Muscle of leg (tissue), 3 donors: ENCODE measurements at regions not wholly inside any gene's neighbourhood (a gene's known extent, or its start where the extent isn't known, plus 50 kb on each side); places are given as distances from the start of the nearest gene placed in this dataset.

Experiments used
- DNase-seq: peaks from one replicate; pipeline ENCODE4 v3.0.0; 2013
- H3K27ac ChIP-seq: one replicate; pipeline ENCODE4 v1.5.1; 2013; ENCODE audit warnings: mild to moderate bottlenecking, low read length, control low read depth
- H3K27me3 ChIP-seq: one replicate; pipeline ENCODE4 v1.6.1; 2013; ENCODE audit warnings: low read length; ENCODE audit not compliant: control insufficient read depth, insufficient read depth
- H3K36me3 ChIP-seq: one replicate; pipeline ENCODE4 v1.6.1; 2013; ENCODE audit warnings: low read length; ENCODE audit not compliant: control insufficient read depth, insufficient read depth
- H3K4me1 ChIP-seq: one replicate; pipeline ENCODE4 v1.6.1; 2013; ENCODE audit warnings: low read length; ENCODE audit not compliant: control insufficient read depth, insufficient read depth
- H3K4me3 ChIP-seq: one replicate; pipeline ENCODE4 v1.5.1; 2013; ENCODE audit warnings: low read length, control low read depth
- H3K9me3 ChIP-seq: replicated peaks from 2 replicates; pipeline ENCODE4 v1.6.1; 2013; ENCODE audit warnings: low read depth, low read length; ENCODE audit not compliant: control insufficient read depth
- WGBS: methylation state at CpG from one replicate; pipeline ENCODE4 v1.1.5; 2013; ENCODE audit warnings: missing lambda C conversion rate; ENCODE audit not compliant: insufficient coverage; 5-methylcytosine and 5-hydroxymethylcytosine counted together

- H3K4me1 ChIP-seq, result peaks cover 36% of the 10 kb centered on the region
- no peak overlapping the region for H3K4me3 ChIP-seq
- peak; percentile 85 for DNase-seq
- 22% methylated on average over 7 of the region's 9 CpGs for WGBS
- H3K27me3 ChIP-seq, result no peaks in the 10 kb centered on the region
- no peaks in the 10 kb centered on the region for H3K9me3 ChIP-seq
- no peaks in the 10 kb centered on the region for H3K36me3 ChIP-seq
- peak overlapping the region; percentile 52 for H3K27ac ChIP-seq
Measured at GRCh38 chr4:152109531-152110509, 349.0 kb upstream of the GATB start.

- Histone ChIP-seq H3K27ac (no peak overlapping the region), H3K9me3 (no peaks in the 10 kb centered on the region), H3K4me3 (no peak overlapping the region), H3K4me1 (peaks cover 37% of the 10 kb centered on the region), H3K36me3 (no peaks in the 10 kb centered on the region), H3K27me3 (no peaks in the 10 kb centered on the region)
- WGBS, result 52% methylated on average over 3 of the region's 8 CpGs
- no peak for DNase-seq
Measured at GRCh38 chr4:152107736-152108500, 347.1 kb upstream of the GATB start.

GRCh38 chr4:152106781-152107321, 346.0 kb upstream of the GATB start:
- peak overlapping the region; percentile 48 for H3K27ac ChIP-seq
- no peaks in the 10 kb centered on the region for H3K9me3 ChIP-seq
- H3K4me1 ChIP-seq, result peaks cover 38% of the 10 kb centered on the region
- DNase-seq, result no peak
- 48% methylated on average over 5 of the region's 6 CpGs for WGBS
- no peaks in the 10 kb centered on the region for H3K36me3 ChIP-seq
- no peak overlapping the region for H3K4me3 ChIP-seq
- no peaks in the 10 kb centered on the region for H3K27me3 ChIP-seq

GRCh38 chr4:152106113-152106763, 345.4 kb upstream of the GATB start:
- 40% methylated on average over 1 of the region's 6 CpGs for WGBS
- Histone ChIP-seq H3K27ac (peak overlapping the region; percentile 48), H3K9me3 (no peaks in the 10 kb centered on the region), H3K36me3 (no peaks in the 10 kb centered on the region), H3K4me3 (no peak overlapping the region), H3K27me3 (no peaks in the 10 kb centered on the region), H3K4me1 (peaks cover 38% of the 10 kb centered on the region)
- peak; percentile 90 for DNase-seq

DNA sequence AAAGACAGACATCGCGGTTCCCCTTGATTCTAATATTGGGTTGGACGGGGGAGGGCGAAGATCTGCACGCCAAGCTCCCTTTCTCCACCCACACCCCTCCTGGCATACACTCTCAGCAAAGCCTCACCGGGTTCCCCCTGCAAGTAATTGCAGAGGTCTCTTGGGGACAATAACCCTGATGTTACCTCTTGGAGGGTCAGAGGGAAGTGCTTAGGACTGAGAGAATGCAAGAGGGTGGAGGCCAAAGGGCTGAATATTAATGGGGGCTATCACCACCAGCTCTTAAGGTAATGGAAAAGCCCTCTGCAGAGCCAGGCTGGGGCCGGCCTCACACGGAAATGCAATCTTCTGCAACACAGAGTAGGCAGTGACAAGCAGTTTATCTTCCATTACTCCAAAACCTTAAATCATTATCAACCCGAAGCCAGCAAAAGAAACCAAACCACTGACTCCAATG, 344.1 kb upstream of the GATB start:
- H3K36me3 ChIP-seq, result no peaks in the 10 kb centered on the region

GRCh38 chr4:152104356-152104755, 343.5 kb upstream of the GATB start:
- H3K4me3 ChIP-seq, result no peak overlapping the region
- H3K9me3 ChIP-seq, result no peaks in the 10 kb centered on the region
- H3K27me3 ChIP-seq, result no peaks in the 10 kb centered on the region
- no peaks in the 10 kb centered on the region for H3K36me3 ChIP-seq
- no peak overlapping the region for H3K27ac ChIP-seq
- WGBS, result 85% methylated on average over 8 of the region's 8 CpGs
- DNase-seq, result no peak
- H3K4me1 ChIP-seq, result peaks cover 33% of the 10 kb centered on the region

More for the DNA sequence above, 344.1 kb upstream of the GATB start:
- Histone ChIP-seq H3K4me1 (peaks cover 38% of the 10 kb centered on the region), H3K27me3 (no peaks in the 10 kb centered on the region), H3K9me3 (no peaks in the 10 kb centered on the region), H3K4me3 (no peak overlapping the region), H3K27ac (no peak overlapping the region)
- 30% methylated on average over 2 of the region's 9 CpGs for WGBS
- no peak for DNase-seq

DNA sequence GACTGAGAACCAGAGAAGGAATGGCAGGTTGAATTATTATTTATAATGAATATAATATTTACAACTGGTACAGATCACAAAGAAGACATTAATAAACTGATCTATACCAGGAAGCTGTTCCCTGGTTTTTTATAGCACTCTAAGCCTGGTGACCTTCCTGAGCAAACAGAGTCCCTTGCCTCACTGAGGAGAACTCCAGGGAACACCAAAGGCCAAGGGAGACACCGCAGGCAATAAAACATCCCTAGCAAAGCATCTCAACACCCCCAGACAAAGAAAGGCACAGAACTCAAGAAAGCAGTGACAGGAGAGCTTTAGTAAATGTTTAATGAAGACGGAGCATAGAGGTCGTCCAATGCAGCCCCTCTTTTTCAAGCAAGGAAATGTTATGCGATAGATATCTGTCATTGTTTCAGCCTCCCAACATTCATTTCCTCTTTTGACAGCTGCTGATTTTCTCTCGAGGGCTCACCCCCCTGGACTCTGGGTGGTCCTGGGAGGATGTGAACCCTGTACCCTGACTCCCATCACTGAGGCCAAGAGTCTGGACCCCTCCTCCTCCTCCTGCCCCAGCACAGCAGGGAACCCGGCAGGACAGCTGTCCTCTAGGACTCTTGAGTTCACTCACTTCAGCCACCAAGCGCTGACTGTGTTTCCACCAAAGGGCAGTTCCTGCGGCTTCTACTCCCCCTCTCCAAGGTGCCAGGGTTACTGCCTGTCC, 342.5 kb upstream of the GATB start:
- WGBS, result 71% methylated on average over 7 of the region's 8 CpGs
- no peak overlapping the region for H3K4me3 ChIP-seq
- no peaks in the 10 kb centered on the region for H3K36me3 ChIP-seq
- H3K9me3 ChIP-seq, result no peaks in the 10 kb centered on the region
- no peaks in the 10 kb centered on the region for H3K27me3 ChIP-seq
- H3K27ac ChIP-seq, result no peak overlapping the region
- DNase-seq, result no peak
- peaks cover 28% of the 10 kb centered on the region for H3K4me1 ChIP-seq

DNA sequence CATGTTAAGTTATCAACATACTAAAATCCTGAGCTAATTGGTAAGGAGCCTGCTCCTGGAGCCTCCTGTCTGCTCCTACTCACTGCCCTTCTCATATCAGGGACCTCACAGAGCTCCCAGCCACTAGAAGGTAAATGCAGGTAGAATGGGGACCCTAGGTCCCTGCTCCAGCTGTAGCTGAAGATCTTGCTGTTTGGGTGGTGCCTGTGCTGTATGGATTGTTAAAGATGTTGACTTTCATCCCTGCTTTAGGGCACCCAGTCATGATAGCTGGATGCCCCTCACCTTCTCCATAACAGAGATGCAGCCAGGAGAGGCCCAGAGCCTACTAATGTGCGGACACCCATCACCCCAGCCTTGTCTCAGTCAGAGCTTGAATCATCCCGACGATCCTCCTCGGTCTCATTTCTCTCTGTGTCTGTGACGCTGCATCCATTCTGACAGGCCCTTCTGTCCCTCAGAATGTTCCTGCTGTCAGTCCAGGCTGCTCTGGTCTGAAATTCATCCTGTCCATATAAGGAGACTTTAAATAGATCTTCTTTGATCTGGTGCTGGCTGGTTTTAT, 341.7 kb upstream of the GATB start:
- H3K9me3 ChIP-seq, result no peaks in the 10 kb centered on the region
- H3K4me3 ChIP-seq, result no peak overlapping the region
- no peak overlapping the region for H3K27ac ChIP-seq
- 59% methylated on average over 5 of the region's 5 CpGs for WGBS
- no peaks in the 10 kb centered on the region for H3K36me3 ChIP-seq
- peaks cover 21% of the 10 kb centered on the region for H3K4me1 ChIP-seq
- DNase-seq, result no peak
- H3K27me3 ChIP-seq, result no peaks in the 10 kb centered on the region
